Adrenal gland (tissue), 9 donors: ENCODE measurements at regions not wholly inside any gene's neighbourhood (a gene's known extent, or its start where the extent isn't known, plus 50 kb on each side); places are given as distances from the start of the nearest gene placed in this dataset.
A peak's percentile ranks its signal among the peaks of the same experiment; 100 is the strongest.

ENCODE experiments used
- DNase-seq, 7 donors: peaks; one replicate each; pipeline ENCODE4 v3.0.0-alpha.2; 2019 to 2020
- H3K27ac ChIP-seq, 5 donors: fragments of 200-600 bp; sonication (generic) in 4 of 5; 1 replicate in 3 of 5; 2 replicates in 2 of 5; pipeline versions ENCODE4 v1.5.1 to v1.8.0; 2016 to 2020; ENCODE audit warnings: mild to moderate bottlenecking in 1 of 5
- H3K27me3 ChIP-seq: fragments of 200-600 bp; 2 replicates; pipeline ENCODE4 v1.8.0; 2021
- H3K36me3 ChIP-seq, 2 donors: fragments of 200-600 bp; replicated peaks in 1 of 2; 1 replicate in 1 of 2; 2 replicates in 1 of 2; pipeline versions ENCODE4 v1.5.1 to v1.8.0; 2018 to 2022
- H3K4me1 ChIP-seq, 2 donors: fragments of 200-600 bp; replicated peaks in 1 of 2; 1 replicate in 1 of 2; 2 replicates in 1 of 2; pipeline versions ENCODE4 v1.5.1 to v1.8.0; 2018 to 2021
- H3K4me3 ChIP-seq, 4 donors: fragments of 200-600 bp; sonication (generic) in 3 of 4; one replicate each; pipeline ENCODE4 v1.5.1; 2016 to 2018
- H3K9me3 ChIP-seq, 3 donors: fragments of 200-600 bp; sonication (generic) in 1 of 3; replicated peaks in 1 of 3; 1 replicate in 2 of 3; 2 replicates in 1 of 3; pipeline versions ENCODE4 v1.5.1 to v1.8.0; 2016 to 2021
- CTCF ChIP-seq, 6 experiments: fragments of 450-650 bp in 4 of 6; fragments of 200-600 bp in 2 of 6; sonication (generic) in 1 of 6; IDR thresholded peaks; 1 replicate in 5 of 6; 2 replicates in 1 of 6; pipeline versions ENCODE4 v1.5.1 to v1.8.0; 2016 to 2021; ENCODE audit warnings: antibody characterized with exemption in 6 of 6, mild to moderate bottlenecking in 2 of 6, moderate library complexity in 1 of 6
- POLR2A ChIP-seq, 2 donors: fragments of 450-650 bp; IDR thresholded peaks; one replicate each; pipeline ENCODE4 v1.6.1; 2017; ENCODE audit warnings: antibody characterized with exemption in 2 of 2, mild to moderate bottlenecking in 2 of 2, moderate library complexity in 1 of 2
- WGBS, 4 donors: extraction: QIAGEN DNeasy Blood & Tissue Kit in 2 of 4; methylation state at CpG; one replicate each; pipeline versions ENCODE4 v1.1.5 to v1.1.7; 2013 to 2017; 5-methylcytosine and 5-hydroxymethylcytosine counted together
- intact Hi-C, 2 donors: fragments of 100-400 bp; cut with DNase I; formaldehyde crosslinking; loops; one replicate each; pipeline versions ENCODE4 v1.14.1 to v1.15.0; 2022 to 2023
- donor health status: healthy with polysubstance abuse.
- donor health status: Bipolar disorder and iron deficiency.
- donor health status: DM: yes; HTN: yes; CAD: no.
- donor health status: DM: no; HTN: no; CAD: no.
- donor health status: DM: no; HTN: no; CAD: no.

DNA sequence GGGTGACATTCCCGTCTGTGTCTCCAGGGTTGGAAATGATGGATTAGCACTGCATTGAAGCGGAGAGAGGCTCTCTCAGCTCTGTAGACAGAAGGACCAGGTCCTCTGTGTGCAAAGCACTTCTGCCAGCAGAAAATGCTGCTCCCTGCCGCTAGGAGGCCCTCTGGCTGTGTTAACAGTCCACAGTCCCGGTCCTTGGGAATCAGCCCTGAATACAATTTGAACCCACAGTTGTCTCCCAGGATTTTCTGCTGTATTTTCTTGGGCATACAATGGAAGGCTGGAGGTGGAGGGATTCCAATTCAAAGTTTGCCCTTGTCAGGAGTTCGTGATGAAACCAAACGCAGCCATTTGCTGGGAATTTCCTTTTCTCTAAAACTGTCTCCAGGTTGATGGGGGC, 205.2 kb downstream of the GLRX3 start:
- peak in 2 of 7 donors; percentile 15 to 38 for DNase-seq
- WGBS, 4 donors = 11 to 28% (median 14%) methylated on average over 4 to 6 of the region's 6 CpGs

GRCh38 chr10:130345728-130346127, 209.5 kb downstream of the GLRX3 start:
- 12 to 29% (median 21%) methylated on average over 1 of the region's 1 CpG for WGBS, 4 donors
- no peak overlapping the region for H3K27ac ChIP-seq
- H3K9me3 ChIP-seq = no peaks in the 10 kb centered on the region
- intact Hi-C loops = no loop called here
- TF ChIP-seq POLR2A (IDR thresholded peaks at IDR 0.05) = no peak
- TF ChIP-seq CTCF (IDR thresholded peaks at IDR 0.05) = no peak
- H3K36me3 ChIP-seq = no peaks in the 10 kb centered on the region
- no peak for DNase-seq
- no peaks in the 10 kb centered on the region for H3K4me1 ChIP-seq
- no peak overlapping the region for H3K4me3 ChIP-seq
- no peaks in the 10 kb centered on the region for H3K27me3 ChIP-seq

More for the DNA sequence above, 205.2 kb downstream of the GLRX3 start:
- H3K27me3 ChIP-seq = no peaks in the 10 kb centered on the region
- no peak overlapping the region for H3K4me3 ChIP-seq
- no peaks in the 10 kb centered on the region for H3K9me3 ChIP-seq
- intact Hi-C loops = no loop called here
- no peaks in the 10 kb centered on the region for H3K36me3 ChIP-seq
- TF ChIP-seq CTCF (IDR thresholded peaks at IDR 0.05) (peak in 4 of 6 experiments; percentile 26 to 45 (median 44)), POLR2A (IDR thresholded peaks at IDR 0.05) (no peak)
- H3K27ac ChIP-seq = no peak overlapping the region
- no peaks in the 10 kb centered on the region for H3K4me1 ChIP-seq

GRCh38 chr10:130350996-130351395, 214.8 kb downstream of the GLRX3 start:
- DNase-seq = peak in 1 of 7 donors; percentile 13
- H3K36me3 ChIP-seq = no peaks in the 10 kb centered on the region
- no peaks in the 10 kb centered on the region for H3K9me3 ChIP-seq
- no peak overlapping the region for H3K27ac ChIP-seq
- 74 to 90% (median 76%) methylated on average over 3 of the region's 3 CpGs for WGBS, 4 donors
- no peak overlapping the region for H3K4me3 ChIP-seq
- H3K27me3 ChIP-seq = no peaks in the 10 kb centered on the region
- intact Hi-C loops = no loop called here
- TF ChIP-seq POLR2A (IDR thresholded peaks at IDR 0.05) = no peak
- no peak for TF ChIP-seq CTCF (IDR thresholded peaks at IDR 0.05)
- no peaks in the 10 kb centered on the region for H3K4me1 ChIP-seq

DNA sequence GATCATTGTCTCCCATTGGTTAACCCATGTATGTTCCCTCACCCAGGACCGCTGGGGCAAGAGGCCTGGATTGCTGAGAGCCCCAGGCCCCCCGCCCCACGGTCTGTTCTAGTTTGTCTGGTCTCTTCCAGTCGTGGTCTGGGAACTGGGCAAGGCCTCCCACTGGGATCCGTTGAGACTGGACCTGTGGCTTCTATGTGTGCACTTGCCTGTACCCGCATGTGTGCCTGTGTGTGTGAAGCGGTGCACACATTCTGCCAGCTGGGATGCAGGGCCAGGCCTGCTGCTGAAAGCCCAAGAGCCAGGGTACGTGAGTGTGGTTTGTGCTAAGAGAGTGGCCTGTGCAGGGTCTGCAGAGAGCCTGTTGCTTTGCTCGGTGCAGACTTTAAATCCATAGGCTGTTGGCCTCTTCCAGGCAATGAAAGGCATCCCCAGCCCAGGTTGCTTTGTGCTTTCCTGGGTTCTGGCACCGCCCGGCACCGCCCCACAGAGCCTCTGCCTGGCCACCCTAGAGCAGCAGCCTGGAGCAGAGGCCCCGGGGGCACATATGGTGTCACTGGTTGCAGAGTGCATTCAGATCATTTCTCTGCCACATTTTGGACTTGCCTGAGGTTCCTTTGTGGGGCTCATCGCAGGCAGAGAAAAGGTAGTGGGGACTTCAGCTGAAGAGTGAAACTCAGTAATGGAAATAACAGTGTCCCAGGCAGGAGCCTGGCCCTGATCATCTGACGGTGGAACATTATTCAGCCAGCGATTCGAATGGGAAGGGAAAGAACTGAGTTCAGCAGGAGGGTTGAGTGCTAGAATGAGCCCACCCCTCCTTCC, 215.5 kb downstream of the GLRX3 start:
- DNase-seq = peak in 1 of 7 donors; percentile 29
- Histone ChIP-seq H3K27ac (no peak overlapping the region), H3K9me3 (no peaks in the 10 kb centered on the region), H3K36me3 (no peaks in the 10 kb centered on the region), H3K4me3 (no peak overlapping the region), H3K27me3 (no peaks in the 10 kb centered on the region), H3K4me1 (no peaks in the 10 kb centered on the region)
- intact Hi-C loops = no loop called here
- 82 to 85% (median 83%) methylated on average over 9 to 17 of the region's 17 CpGs for WGBS, 4 donors
- TF ChIP-seq POLR2A (IDR thresholded peaks at IDR 0.05) = no peak
- TF ChIP-seq CTCF (IDR thresholded peaks at IDR 0.05) = no peak
